Renal pelvis (tissue), 1 donor: ENCODE measurements at regions not wholly inside any gene's neighbourhood (a gene's known extent, or its start where the extent isn't known, plus 50 kb on each side); places are given as distances from the start of the nearest gene placed in this dataset.

Source experiments
- DNase-seq: peaks from one replicate; pipeline ENCODE4 v3.0.0-alpha.2; 2013

DNA sequence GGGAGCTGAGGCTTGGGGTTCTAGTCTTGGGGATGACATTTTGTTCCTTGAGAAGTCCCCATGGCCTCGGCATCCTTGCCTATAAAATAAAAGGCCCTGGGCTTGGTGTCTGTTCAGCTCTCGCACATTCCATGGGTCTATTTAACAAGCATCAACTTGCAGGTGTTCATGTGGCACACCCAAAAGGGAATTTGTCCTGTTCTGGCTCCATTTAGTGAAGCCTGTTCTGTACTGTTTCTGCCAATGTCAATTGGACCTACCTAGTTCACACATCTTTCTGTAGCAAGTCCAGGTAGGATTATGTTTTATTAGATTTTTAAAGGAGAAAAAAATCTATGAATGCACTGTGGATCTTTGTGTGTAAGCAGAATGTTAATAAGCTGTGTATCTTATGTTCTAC, 262.0 kb downstream of the HIVEP2 start:
- no peak for DNase-seq

GRCh38 chr6:142683714-142684141, 261.2 kb downstream of the HIVEP2 start:
- DNase-seq = no peak

GRCh38 chr6:142684371-142684770, 260.6 kb downstream of the HIVEP2 start:
- DNase-seq = no peak

GRCh38 chr6:142685852-142686506, 259.0 kb downstream of the HIVEP2 start:
- no peak for DNase-seq

- DNase-seq = no peak
Measured at GRCh38 chr6:142686507-142686887, 258.5 kb downstream of the HIVEP2 start.

GRCh38 chr6:142692942-142693341, 252.0 kb downstream of the HIVEP2 start:
- peak; percentile 83 for DNase-seq

GRCh38 chr6:142693441-142693840, 251.5 kb downstream of the HIVEP2 start:
- no peak for DNase-seq

- no peak for DNase-seq
Measured at GRCh38 chr6:142694054-142694453, 250.9 kb downstream of the HIVEP2 start.

- no peak for DNase-seq
Measured at GRCh38 chr6:142695016-142695415, 250.0 kb downstream of the HIVEP2 start.

GRCh38 chr6:142696123-142697000, 248.6 kb downstream of the HIVEP2 start:
- peak; percentile 67 for DNase-seq

DNA sequence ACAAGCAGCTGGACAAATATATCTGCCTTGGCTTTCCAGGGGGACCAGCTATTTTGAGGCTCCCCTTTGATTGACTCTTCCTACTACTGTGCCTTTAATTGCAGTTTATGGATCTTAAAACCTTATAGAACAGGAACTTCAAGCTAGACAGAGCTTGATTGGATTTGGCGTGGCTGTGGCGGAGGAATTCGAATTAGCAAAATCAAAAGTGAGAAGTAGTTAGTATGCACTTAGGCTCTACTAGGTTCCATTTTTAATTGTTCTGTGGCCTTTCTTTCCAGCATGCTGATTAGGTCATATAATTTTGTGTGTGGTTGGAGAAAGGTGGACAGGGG, 248.0 kb downstream of the HIVEP2 start:
- no peak for DNase-seq

DNA sequence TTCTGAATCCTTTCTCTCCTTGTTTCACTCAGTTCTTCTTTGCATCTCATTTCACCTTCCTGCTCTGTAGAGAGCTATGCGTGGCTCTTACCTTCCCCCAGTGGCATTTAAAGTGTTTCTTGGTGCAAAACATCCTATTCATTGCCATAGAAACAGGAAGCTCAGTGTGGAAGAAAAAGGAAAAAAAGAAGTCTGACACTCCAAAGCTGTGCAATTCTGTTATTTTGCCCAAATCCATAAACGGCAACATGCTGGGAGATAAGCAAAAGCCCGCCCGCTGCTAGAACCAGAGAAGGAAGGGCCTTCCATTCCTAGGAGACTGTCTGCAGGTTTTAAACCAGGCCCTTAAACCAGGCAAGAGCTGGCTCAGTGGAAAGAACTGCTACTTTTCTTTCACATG, 247.1 kb downstream of the HIVEP2 start:
- peak; percentile 47 for DNase-seq

- no peak for DNase-seq
Measured at GRCh38 chr6:142698751-142699150, 246.2 kb downstream of the HIVEP2 start.

GRCh38 chr6:142699391-142699790, 245.6 kb downstream of the HIVEP2 start:
- DNase-seq = no peak

DNA sequence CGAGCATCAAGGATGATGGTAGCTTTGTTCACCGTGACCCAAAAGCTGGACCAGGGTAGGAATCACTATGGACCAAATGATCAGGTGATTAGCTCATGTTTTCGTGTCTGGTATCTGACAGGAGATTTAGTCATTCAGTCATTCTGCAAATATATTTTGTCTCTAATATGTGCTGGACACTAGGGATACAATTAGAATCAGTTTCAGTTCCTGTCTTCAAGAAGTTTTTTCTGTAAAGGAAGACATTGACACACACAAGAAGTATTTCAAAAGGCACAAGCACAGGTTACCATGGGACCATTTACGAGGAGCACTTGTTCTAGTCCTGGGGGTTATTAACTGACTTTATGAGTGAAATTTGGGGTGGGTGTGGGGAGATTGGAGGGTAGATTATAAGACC, 244.9 kb downstream of the HIVEP2 start:
- no peak for DNase-seq

DNA sequence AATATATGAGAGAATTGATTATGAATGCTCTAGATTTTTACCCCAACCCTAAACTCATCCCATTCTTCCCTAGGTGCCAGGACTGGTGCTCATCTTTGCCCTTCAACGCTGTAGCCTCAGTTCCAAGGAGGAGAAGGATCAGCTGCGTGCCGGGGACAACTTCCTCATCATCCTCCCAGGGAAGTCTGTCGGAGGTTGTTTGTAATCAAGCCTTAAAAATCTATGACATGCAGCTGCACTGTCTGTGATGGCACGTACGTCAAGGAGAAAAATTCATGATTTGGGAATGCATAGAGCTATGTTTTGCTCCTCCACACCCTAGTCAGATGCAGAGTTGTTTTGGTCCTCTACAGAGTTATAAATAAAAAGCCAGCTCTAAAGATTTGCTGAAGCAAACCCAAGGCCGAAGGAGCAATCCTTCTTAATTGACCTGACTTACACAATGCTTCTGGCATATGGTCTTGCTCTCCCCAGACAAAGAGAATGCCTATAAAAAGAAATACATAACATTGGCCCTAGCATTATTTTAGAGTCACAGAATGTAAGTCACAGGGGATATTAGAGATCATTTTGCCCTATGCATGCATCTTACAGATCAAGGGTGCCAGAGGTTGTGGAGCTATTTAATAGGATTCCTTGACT, 244.2 kb downstream of the HIVEP2 start:
- no peak for DNase-seq
